ENCODE measurements at regions not wholly inside any gene's neighbourhood (a gene's known extent, or its start where the extent isn't known, plus 50 kb on each side); places are given as distances from the start of the nearest gene placed in this dataset.

DNA sequence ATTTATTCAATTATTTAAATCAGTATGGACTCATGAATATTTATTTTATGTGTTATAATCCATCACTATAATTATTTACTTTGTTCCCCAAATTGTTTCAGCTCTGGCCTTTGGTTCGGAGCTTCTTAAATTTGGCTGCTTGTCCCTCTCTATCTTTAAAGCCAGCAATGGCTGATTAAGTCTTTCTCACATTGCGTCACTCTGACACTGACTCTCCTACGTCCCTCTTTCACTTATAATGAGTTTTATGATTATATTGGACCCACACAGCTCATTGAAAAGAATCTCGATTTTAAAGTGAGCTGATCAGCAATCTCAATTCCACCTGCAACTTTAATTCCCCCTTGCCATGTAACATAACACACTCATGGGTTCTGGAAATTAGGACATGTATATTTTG is 185.2 kb upstream of the SLC39A10 start:
- TF ChIP-seq POLR2AphosphoS5 (IDR thresholded peaks at IDR 0.05; ENCODE audit: low read depth, low read length), result no peak
- TF ChIP-seq, protein P1, sequence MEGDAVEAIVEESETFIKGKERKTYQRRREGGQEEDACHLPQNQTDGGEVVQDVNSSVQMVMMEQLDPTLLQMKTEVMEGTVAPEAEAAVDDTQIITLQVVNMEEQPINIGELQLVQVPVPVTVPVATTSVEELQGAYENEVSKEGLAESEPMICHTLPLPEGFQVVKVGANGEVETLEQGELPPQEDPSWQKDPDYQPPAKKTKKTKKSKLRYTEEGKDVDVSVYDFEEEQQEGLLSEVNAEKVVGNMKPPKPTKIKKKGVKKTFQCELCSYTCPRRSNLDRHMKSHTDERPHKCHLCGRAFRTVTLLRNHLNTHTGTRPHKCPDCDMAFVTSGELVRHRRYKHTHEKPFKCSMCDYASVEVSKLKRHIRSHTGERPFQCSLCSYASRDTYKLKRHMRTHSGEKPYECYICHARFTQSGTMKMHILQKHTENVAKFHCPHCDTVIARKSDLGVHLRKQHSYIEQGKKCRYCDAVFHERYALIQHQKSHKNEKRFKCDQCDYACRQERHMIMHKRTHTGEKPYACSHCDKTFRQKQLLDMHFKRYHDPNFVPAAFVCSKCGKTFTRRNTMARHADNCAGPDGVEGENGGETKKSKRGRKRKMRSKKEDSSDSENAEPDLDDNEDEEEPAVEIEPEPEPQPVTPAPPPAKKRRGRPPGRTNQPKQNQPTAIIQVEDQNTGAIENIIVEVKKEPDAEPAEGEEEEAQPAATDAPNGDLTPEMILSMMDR (CRISPR knock-in tag; IDR thresholded peaks at IDR 0.05), result no peak
- TF ChIP-seq JUN (CRISPR knock-in tag; IDR thresholded peaks at IDR 0.05), result no peak
- no peak for TF ChIP-seq ZNF232 (CRISPR knock-in tag; IDR thresholded peaks at IDR 0.05; ENCODE audit: borderline replicate concordance)
- no peak for TF ChIP-seq SOX6 (IDR thresholded peaks at IDR 0.05)
- no peak for TF ChIP-seq SOX6 (CRISPR knock-in tag; IDR thresholded peaks at IDR 0.05)
